ENCODE measurements at regions not wholly inside any gene's neighbourhood (a gene's known extent, or its start where the extent isn't known, plus 50 kb on each side); places are given as distances from the start of the nearest gene placed in this dataset.

- Histone ChIP-seq H3K27ac (ENCODE audit: insufficient read depth, low read length) (no peak overlapping the region), H3K79me2 (ENCODE audit: control insufficient read depth, insufficient read depth, low read length) (no peaks in the 10 kb centered on the region), H3K9me3 (ENCODE audit: control insufficient read depth, insufficient read depth, low read depth, low read length) (no peaks in the 10 kb centered on the region), H3K27me3 (ENCODE audit: control insufficient read depth, insufficient read depth, low read length) (no peaks in the 10 kb centered on the region), H3K4me2 (ENCODE audit: extremely low read depth, insufficient read depth, low read length) (no peak overlapping the region), H3K9ac (ENCODE audit: insufficient read depth, low read length) (no peak overlapping the region), H3K36me3 (ENCODE audit: control insufficient read depth, insufficient read depth, low read length) (no peaks in the 10 kb centered on the region), H3K4me1 (ENCODE audit: control insufficient read depth, extremely low read depth, insufficient read depth, low read length) (no peaks in the 10 kb centered on the region), H4K20me1 (ENCODE audit: control insufficient read depth, extremely low read depth, insufficient read depth, low read length) (no peaks in the 10 kb centered on the region), H2AFZ (ENCODE audit: low read length) (no peak overlapping the region), H3K4me3 (replicated peaks in 1 of 4; ENCODE audit: control extremely low read depth in 1 of 4, insufficient read depth in 1 of 4, low read depth in 3 of 4, low read length in 4 of 4) (no peak overlapping the region)
- TF ChIP-seq CTCF (conservative IDR thresholded peaks at IDR 0.05 in 1 of 2, IDR thresholded peaks at IDR 0.05 in 1 of 2; ENCODE audit: low read depth in 1 of 2, low read length in 2 of 2) (no peak), EZH2 (IDR thresholded peaks at IDR 0.05; ENCODE audit: low read length, missing control alignments) (no peak)
- DNase-seq (ENCODE audit: low read depth in 2 of 2), result no peak
Measured at GRCh38 chr7:69180662-69181061, 417.6 kb upstream of the AUTS2 start.

DNA sequence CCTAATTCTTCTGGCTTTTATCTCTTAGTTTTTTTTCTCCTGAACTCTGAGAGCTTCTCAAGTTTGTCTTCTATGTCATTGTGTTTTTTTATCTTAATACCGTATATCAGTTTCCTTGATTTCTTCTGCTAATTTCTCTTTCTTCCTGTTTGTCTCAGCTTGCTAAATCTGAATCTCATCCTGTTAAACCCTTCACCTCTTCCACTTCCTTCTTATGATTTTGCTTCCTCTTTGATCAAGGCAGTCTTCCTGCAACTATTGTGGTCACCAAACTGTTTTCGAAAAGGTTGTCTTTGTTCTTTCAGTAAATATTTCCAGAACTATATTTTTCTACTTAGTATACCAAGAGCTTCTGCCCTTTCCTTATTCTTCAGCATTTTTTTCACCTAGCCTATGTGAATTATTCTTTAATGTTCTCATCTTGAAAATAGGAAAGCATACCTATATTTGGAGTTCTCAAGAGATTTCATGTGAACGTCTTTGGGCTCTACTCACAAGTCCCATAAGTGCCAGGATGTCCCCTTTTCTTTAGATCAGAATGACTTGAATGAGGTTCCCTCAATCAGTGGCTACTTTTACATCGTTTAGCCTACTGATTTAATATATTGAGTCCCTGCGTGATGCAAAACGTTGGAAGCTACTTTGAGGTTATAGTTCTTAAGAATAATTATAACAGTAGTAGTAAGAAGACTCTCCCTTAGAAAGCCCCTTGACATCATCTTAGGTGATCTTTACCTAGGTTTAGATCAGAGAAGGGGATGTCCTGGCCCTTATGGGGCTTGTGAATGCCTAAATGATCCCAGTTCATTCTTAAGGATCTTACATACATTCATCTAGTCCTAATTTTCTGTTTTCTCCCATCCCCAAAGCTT, 415.4 kb upstream of the AUTS2 start:
- Histone ChIP-seq H3K79me2 (ENCODE audit: control insufficient read depth, insufficient read depth, low read length) (no peaks in the 10 kb centered on the region), H4K20me1 (ENCODE audit: control insufficient read depth, extremely low read depth, insufficient read depth, low read length) (no peaks in the 10 kb centered on the region), H3K4me1 (ENCODE audit: control insufficient read depth, extremely low read depth, insufficient read depth, low read length) (no peaks in the 10 kb centered on the region), H3K9me3 (ENCODE audit: control insufficient read depth, insufficient read depth, low read depth, low read length) (no peaks in the 10 kb centered on the region), H2AFZ (ENCODE audit: low read length) (no peak overlapping the region), H3K9ac (ENCODE audit: insufficient read depth, low read length) (no peak overlapping the region), H3K4me2 (ENCODE audit: extremely low read depth, insufficient read depth, low read length) (no peak overlapping the region), H3K27me3 (ENCODE audit: control insufficient read depth, insufficient read depth, low read length) (no peaks in the 10 kb centered on the region), H3K4me3 (replicated peaks in 1 of 4; ENCODE audit: control extremely low read depth in 1 of 4, insufficient read depth in 1 of 4, low read depth in 3 of 4, low read length in 4 of 4) (no peak overlapping the region), H3K36me3 (ENCODE audit: control insufficient read depth, insufficient read depth, low read length) (no peaks in the 10 kb centered on the region), H3K27ac (ENCODE audit: insufficient read depth, low read length) (no peak overlapping the region)
- no peak for DNase-seq (ENCODE audit: low read depth in 2 of 2)
- TF ChIP-seq CTCF (conservative IDR thresholded peaks at IDR 0.05 in 1 of 2, IDR thresholded peaks at IDR 0.05 in 1 of 2; ENCODE audit: low read depth in 1 of 2, low read length in 2 of 2), result no peak
- TF ChIP-seq EZH2 (IDR thresholded peaks at IDR 0.05; ENCODE audit: low read length, missing control alignments), result no peak

DNA sequence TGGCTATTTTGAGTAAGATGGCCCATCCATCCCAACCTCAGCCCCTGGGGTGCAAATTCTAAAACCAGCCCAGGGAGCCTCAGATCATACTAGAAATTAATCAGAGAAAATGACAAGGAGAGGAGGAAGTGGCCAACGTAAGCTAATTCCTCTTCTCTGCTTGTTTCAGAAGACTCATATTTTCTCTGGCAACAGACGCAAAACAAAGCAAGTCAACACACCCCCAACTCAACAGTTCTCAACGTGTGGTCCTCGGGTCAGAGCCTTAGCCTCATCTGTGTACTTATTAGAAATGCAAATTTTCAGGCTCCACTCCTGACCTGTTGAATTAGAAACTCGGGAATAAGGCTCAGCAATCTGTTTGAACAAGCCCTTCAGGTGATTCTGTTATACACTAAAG, 413.9 kb upstream of the AUTS2 start:
- Histone ChIP-seq H3K4me2 (ENCODE audit: extremely low read depth, insufficient read depth, low read length) (no peak overlapping the region), H3K79me2 (ENCODE audit: control insufficient read depth, insufficient read depth, low read length) (no peaks in the 10 kb centered on the region), H3K9me3 (ENCODE audit: control insufficient read depth, insufficient read depth, low read depth, low read length) (no peaks in the 10 kb centered on the region), H4K20me1 (ENCODE audit: control insufficient read depth, extremely low read depth, insufficient read depth, low read length) (no peaks in the 10 kb centered on the region), H3K4me1 (ENCODE audit: control insufficient read depth, extremely low read depth, insufficient read depth, low read length) (no peaks in the 10 kb centered on the region), H3K9ac (ENCODE audit: insufficient read depth, low read length) (no peak overlapping the region), H3K36me3 (ENCODE audit: control insufficient read depth, insufficient read depth, low read length) (no peaks in the 10 kb centered on the region), H2AFZ (ENCODE audit: low read length) (no peak overlapping the region), H3K4me3 (replicated peaks in 1 of 4; ENCODE audit: control extremely low read depth in 1 of 4, insufficient read depth in 1 of 4, low read depth in 3 of 4, low read length in 4 of 4) (no peak overlapping the region), H3K27me3 (ENCODE audit: control insufficient read depth, insufficient read depth, low read length) (no peaks in the 10 kb centered on the region), H3K27ac (ENCODE audit: insufficient read depth, low read length) (no peak overlapping the region)
- TF ChIP-seq CTCF (conservative IDR thresholded peaks at IDR 0.05 in 1 of 2, IDR thresholded peaks at IDR 0.05 in 1 of 2; ENCODE audit: low read depth in 1 of 2, low read length in 2 of 2), result no peak
- no peak for TF ChIP-seq EZH2 (IDR thresholded peaks at IDR 0.05; ENCODE audit: low read length, missing control alignments)
- DNase-seq (ENCODE audit: low read depth in 2 of 2), result peak in 1 of 2 donors; percentile 9

All from fibroblast of lung (primary cell).